ELF-1 (cell line): ENCODE measurements at regions not wholly inside any gene's neighbourhood (a gene's known extent, or its start where the extent isn't known, plus 50 kb on each side); places are given as distances from the start of the nearest gene placed in this dataset.
"Not testable (repeated sequence)": the region's sequence is repeated elsewhere in the genome, so short reads cannot be mapped to it uniquely, and the experiment has no call there.

Experiments used
- DNase-seq: peaks from one replicate; pipeline ENCODE4 v3.0.0-alpha.2; 2016; ENCODE audit warnings: low read depth, low spot score

GRCh38 chr10:46202405-46202804, 84.4 kb upstream of the ANTXRL start:
- not testable (repeated sequence) for DNase-seq

- DNase-seq = peak; percentile 51
Observed at GRCh38 chr10:46204482-46205102, 82.2 kb upstream of the ANTXRL start.

- DNase-seq = not testable (repeated sequence)
Observed at GRCh38 chr10:46210427-46210826, 76.4 kb upstream of the ANTXRL start.

GRCh38 chr10:46215426-46215825, 71.4 kb upstream of the ANTXRL start:
- no peak for DNase-seq

- no peak for DNase-seq
Observed at GRCh38 chr10:46216003-46216634, 70.7 kb upstream of the ANTXRL start.

GRCh38 chr10:46216836-46217751, 69.7 kb upstream of the ANTXRL start:
- DNase-seq = no peak

GRCh38 chr10:46217752-46218453, 68.9 kb upstream of the ANTXRL start:
- DNase-seq = no peak

- no peak for DNase-seq
Observed at GRCh38 chr10:46218921-46219320, 67.9 kb upstream of the ANTXRL start.

GRCh38 chr10:46219431-46219990, 67.3 kb upstream of the ANTXRL start:
- DNase-seq = not testable (repeated sequence)

GRCh38 chr10:46220187-46220586, 66.6 kb upstream of the ANTXRL start:
- no peak for DNase-seq

GRCh38 chr10:46220872-46221538, 65.8 kb upstream of the ANTXRL start:
- DNase-seq = peak; percentile 13

GRCh38 chr10:46222364-46222935, 64.3 kb upstream of the ANTXRL start:
- DNase-seq = no peak

GRCh38 chr10:46223064-46223480, 63.7 kb upstream of the ANTXRL start:
- DNase-seq = no peak

GRCh38 chr10:46223626-46224413, 63.0 kb upstream of the ANTXRL start:
- DNase-seq = no peak

- no peak for DNase-seq
Observed at GRCh38 chr10:46224414-46224682, 62.4 kb upstream of the ANTXRL start.

- no peak for DNase-seq
Observed at GRCh38 chr10:46225597-46225996, 61.2 kb upstream of the ANTXRL start.

GRCh38 chr10:46226232-46226631, 60.6 kb upstream of the ANTXRL start:
- no peak for DNase-seq

- DNase-seq = no peak
Observed at GRCh38 chr10:46226900-46227558, 59.8 kb upstream of the ANTXRL start.

GRCh38 chr10:46227571-46227935, 59.2 kb upstream of the ANTXRL start:
- no peak for DNase-seq
